Natural killer cell (primary cell): ENCODE measurements at regions not wholly inside any gene's neighbourhood (a gene's known extent, or its start where the extent isn't known, plus 50 kb on each side); places are given as distances from the start of the nearest gene placed in this dataset.

Experiments
- ATAC-seq, 3 donors: fragments of 150-1000 bp in 2 of 3; fragments of 200-7000 bp in 1 of 3; cut with Tn5 transposase; 1 replicate in 1 of 3; 2 replicates in 2 of 3; pipeline ENCODE4 v1.10.0; 2021; ENCODE audit warnings: mild to moderate bottlenecking in 2 of 3, moderate library complexity in 2 of 3
- DNase-seq, 2 donors: peaks; one replicate each; pipeline versions ENCODE4 v3.0.0 to v3.0.0-alpha.2; 2013 to 2021; ENCODE audit warnings: mixed read lengths in 1 of 2
- H3K27ac ChIP-seq: one replicate; pipeline ENCODE4 v1.5.1; 2013; ENCODE audit warnings: mild to moderate bottlenecking, low read length
- H3K27me3 ChIP-seq: one replicate; pipeline ENCODE4 v1.6.1; 2013; ENCODE audit warnings: low read length; ENCODE audit not compliant: control insufficient read depth, insufficient read depth
- H3K36me3 ChIP-seq: one replicate; pipeline ENCODE4 v1.6.1; 2013; ENCODE audit warnings: low read length; ENCODE audit not compliant: control insufficient read depth, insufficient read depth
- H3K4me1 ChIP-seq: one replicate; pipeline ENCODE4 v1.6.1; 2013; ENCODE audit warnings: low read length; ENCODE audit not compliant: control insufficient read depth, insufficient read depth
- H3K4me3 ChIP-seq: one replicate; pipeline ENCODE4 v1.5.1; 2013; ENCODE audit warnings: low read length
- H3K9me3 ChIP-seq: one replicate; pipeline ENCODE4 v1.6.1; 2013; ENCODE audit warnings: low read length; ENCODE audit not compliant: control insufficient read depth, insufficient read depth
- H3K27ac Mint-ChIP-seq, 2 donors: one replicate each; pipeline ENCODE4 v1.8.0; 2022; ENCODE audit warnings: mild to moderate bottlenecking in 2 of 2, mixed read lengths in 2 of 2, moderate library complexity in 1 of 2
- H3K27me3 Mint-ChIP-seq, 2 donors: one replicate each; pipeline ENCODE4 v1.8.0; 2022; ENCODE audit warnings: low read depth in 2 of 2, mixed read lengths in 2 of 2
- H3K36me3 Mint-ChIP-seq: one replicate; pipeline ENCODE4 v1.8.0; 2022; ENCODE audit warnings: mixed read lengths
- H3K4me1 Mint-ChIP-seq, 2 donors: one replicate each; pipeline ENCODE4 v1.8.0; 2022; ENCODE audit warnings: mixed read lengths in 2 of 2
- H3K4me3 Mint-ChIP-seq: one replicate; pipeline ENCODE4 v1.8.0; 2022; ENCODE audit warnings: mild to moderate bottlenecking, moderate library complexity, mixed read lengths
- H3K9me3 Mint-ChIP-seq, 2 donors: one replicate each; pipeline ENCODE4 v1.8.0; 2022; ENCODE audit warnings: mixed read lengths in 2 of 2
- WGBS: methylation state at CpG from one replicate; pipeline ENCODE4 v1.1.7; 2013; ENCODE audit warnings: missing lambda C conversion rate; ENCODE audit not compliant: insufficient coverage; 5-methylcytosine and 5-hydroxymethylcytosine counted together
- intact Hi-C: fragments of 100-400 bp; cut with micrococcal nuclease; formaldehyde crosslinking; loops from one replicate; pipeline ENCODE4 v1.14.2; 2022
- TF ChIP-seq, protein P1 (sequence below): fragments of 200-600 bp; IDR thresholded peaks from one replicate; pipeline ENCODE4 v1.8.0; 2022; ENCODE audit warnings: antibody characterized with exemption

DNA sequence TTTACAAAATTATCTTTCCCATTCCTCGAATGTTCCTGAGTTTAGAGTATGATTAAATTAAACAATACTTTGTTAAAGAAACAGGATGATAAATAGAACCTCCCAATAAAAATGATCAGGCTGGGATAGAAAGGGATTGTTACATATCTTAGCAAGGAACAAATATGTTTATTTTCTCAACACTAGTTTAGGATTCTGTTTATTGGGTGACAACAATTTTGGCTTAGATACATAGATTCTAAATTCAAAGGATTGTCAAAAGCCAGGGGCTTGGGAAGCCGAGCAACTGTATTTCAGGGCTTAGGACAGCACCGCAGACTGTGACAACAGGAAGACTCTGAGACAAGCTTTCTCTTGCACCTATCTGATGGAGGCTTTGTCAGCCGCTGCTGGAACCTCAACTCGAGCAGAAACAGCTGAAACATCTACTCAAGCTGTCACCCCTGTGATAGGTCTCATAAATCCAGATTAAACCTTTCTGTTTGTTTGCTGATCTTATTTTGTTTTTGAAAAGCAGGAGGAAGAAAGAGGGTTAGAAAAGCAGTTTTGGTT, 562.8 kb upstream of the ZFHX3 start:
- intact Hi-C loops: no loop called here
- no peak for DNase-seq
- Mint-ChIP-seq H3K4me3 (no peak overlapping the region), H3K27me3 (peaks cover 10 to 23% of the 10 kb centered on the region in 2 donors), H3K27ac (no peak overlapping the region), H3K4me1 (no peaks in the 10 kb centered on the region), H3K36me3 (no peaks in the 10 kb centered on the region), H3K9me3 (no peaks in the 10 kb centered on the region)
- Histone ChIP-seq H3K4me1 (no peaks in the 10 kb centered on the region), H3K27me3 (no peaks in the 10 kb centered on the region), H3K4me3 (no peak overlapping the region), H3K9me3 (no peaks in the 10 kb centered on the region), H3K36me3 (no peaks in the 10 kb centered on the region), H3K27ac (no peak overlapping the region)
- TF ChIP-seq, protein P1, sequence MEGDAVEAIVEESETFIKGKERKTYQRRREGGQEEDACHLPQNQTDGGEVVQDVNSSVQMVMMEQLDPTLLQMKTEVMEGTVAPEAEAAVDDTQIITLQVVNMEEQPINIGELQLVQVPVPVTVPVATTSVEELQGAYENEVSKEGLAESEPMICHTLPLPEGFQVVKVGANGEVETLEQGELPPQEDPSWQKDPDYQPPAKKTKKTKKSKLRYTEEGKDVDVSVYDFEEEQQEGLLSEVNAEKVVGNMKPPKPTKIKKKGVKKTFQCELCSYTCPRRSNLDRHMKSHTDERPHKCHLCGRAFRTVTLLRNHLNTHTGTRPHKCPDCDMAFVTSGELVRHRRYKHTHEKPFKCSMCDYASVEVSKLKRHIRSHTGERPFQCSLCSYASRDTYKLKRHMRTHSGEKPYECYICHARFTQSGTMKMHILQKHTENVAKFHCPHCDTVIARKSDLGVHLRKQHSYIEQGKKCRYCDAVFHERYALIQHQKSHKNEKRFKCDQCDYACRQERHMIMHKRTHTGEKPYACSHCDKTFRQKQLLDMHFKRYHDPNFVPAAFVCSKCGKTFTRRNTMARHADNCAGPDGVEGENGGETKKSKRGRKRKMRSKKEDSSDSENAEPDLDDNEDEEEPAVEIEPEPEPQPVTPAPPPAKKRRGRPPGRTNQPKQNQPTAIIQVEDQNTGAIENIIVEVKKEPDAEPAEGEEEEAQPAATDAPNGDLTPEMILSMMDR: no peak
- no peak for ATAC-seq
- 37% methylated on average over 4 of the region's 5 CpGs for WGBS

DNA sequence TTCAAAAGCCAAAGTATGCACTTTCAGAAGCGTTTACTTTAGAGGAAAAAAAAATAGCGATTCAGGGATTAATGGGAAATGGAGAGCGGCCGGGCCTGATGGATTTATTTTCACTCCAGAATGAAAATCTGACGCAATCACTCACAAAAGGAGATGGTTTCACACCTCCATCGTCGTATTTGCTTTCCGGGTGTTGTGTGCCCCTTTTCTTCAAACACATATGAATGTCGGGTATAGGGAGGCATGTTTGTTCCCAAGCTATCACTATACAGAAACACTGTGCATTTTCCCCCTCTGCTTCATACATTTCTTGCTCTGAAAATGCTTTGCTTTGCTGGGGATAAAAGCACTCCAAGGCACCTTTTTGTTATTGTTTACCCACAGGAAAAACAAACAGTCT, 562.2 kb upstream of the ZFHX3 start:
- H3K27ac ChIP-seq: no peak overlapping the region
- Mint-ChIP-seq H3K4me1 (no peaks in the 10 kb centered on the region), H3K36me3 (no peaks in the 10 kb centered on the region), H3K4me3 (no peak overlapping the region), H3K9me3 (no peaks in the 10 kb centered on the region), H3K27me3 (peaks cover 10 to 23% of the 10 kb centered on the region in 2 donors), H3K27ac (no peak overlapping the region)
- no peaks in the 10 kb centered on the region for H3K4me1 ChIP-seq
- DNase-seq: no peak
- no peak overlapping the region for H3K4me3 ChIP-seq
- intact Hi-C loops: no loop called here
- no peaks in the 10 kb centered on the region for H3K9me3 ChIP-seq
- TF ChIP-seq, protein P1: no peak
- 75% methylated on average over 9 of the region's 9 CpGs for WGBS
- H3K27me3 ChIP-seq: no peaks in the 10 kb centered on the region
- ATAC-seq: no peak
- H3K36me3 ChIP-seq: no peaks in the 10 kb centered on the region

DNA sequence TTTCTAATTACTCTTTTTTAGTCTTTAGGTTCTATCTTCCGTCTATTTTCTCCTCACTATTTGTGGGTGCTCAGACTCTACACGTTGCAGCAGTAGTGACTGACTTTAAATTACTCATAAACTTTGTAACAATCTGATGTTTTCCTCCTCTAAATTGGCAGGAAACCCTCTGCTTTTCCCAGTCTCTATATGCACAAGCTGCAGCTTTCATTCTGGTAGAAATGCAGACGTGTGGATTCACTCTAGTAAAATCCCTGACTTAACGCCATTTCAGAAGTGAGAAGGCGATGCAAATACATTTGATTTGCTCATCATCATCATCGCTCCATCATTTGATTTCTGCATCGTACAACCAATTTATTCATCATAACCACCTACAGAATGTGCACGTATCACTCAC, 561.0 kb upstream of the ZFHX3 start:
- 79% methylated on average over 8 of the region's 8 CpGs for WGBS
- H3K36me3 Mint-ChIP-seq: no peaks in the 10 kb centered on the region
- ATAC-seq (no peak), DNase-seq (no peak)
- Histone ChIP-seq H3K27ac (no peak overlapping the region), H3K4me1 (no peaks in the 10 kb centered on the region), H3K9me3 (no peaks in the 10 kb centered on the region), H3K36me3 (no peaks in the 10 kb centered on the region), H3K27me3 (no peaks in the 10 kb centered on the region), H3K4me3 (no peak overlapping the region)
- H3K27ac Mint-ChIP-seq: no peak overlapping the region
- no peaks in the 10 kb centered on the region for H3K9me3 Mint-ChIP-seq
- H3K4me1 Mint-ChIP-seq: no peaks in the 10 kb centered on the region
- no peak overlapping the region for H3K4me3 Mint-ChIP-seq
- intact Hi-C loops: no loop called here
- peaks cover 8 to 23% of the 10 kb centered on the region in 2 donors for H3K27me3 Mint-ChIP-seq
- TF ChIP-seq, protein P1: no peak

DNA sequence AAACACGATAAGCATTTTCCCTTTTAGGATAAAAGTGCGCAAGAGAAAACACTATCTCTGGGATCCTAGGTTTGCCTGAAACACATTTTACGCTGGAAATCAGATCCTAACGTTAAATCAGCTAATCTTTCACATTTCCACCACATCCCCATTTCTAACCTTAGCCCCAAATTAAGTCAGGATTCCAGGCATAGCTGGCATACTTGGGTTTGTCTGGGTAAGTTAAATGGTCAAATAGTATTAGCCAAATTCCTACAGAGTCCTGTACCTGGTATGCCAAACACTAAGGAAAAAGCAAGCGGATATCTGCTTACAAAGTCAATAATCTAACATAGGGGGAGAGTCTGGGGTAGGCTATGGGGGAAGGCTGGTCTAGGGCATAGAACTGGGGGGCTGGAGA, 557.4 kb upstream of the ZFHX3 start:
- ATAC-seq (no peak), DNase-seq (no peak)
- no peaks in the 10 kb centered on the region for H3K4me1 ChIP-seq
- TF ChIP-seq, protein P1: no peak
- no peak overlapping the region for H3K27ac Mint-ChIP-seq
- intact Hi-C loops: no loop called here
- 91% methylated on average over 5 of the region's 5 CpGs for WGBS
- H3K36me3 Mint-ChIP-seq: no peaks in the 10 kb centered on the region
- H3K4me1 Mint-ChIP-seq: no peaks in the 10 kb centered on the region
- no peak overlapping the region for H3K4me3 Mint-ChIP-seq
- H3K27me3 Mint-ChIP-seq: peaks cover 0 to 11% of the 10 kb centered on the region in 2 donors
- H3K36me3 ChIP-seq: no peaks in the 10 kb centered on the region
- H3K9me3 ChIP-seq: no peaks in the 10 kb centered on the region
- no peaks in the 10 kb centered on the region for H3K27me3 ChIP-seq
- H3K9me3 Mint-ChIP-seq: no peaks in the 10 kb centered on the region
- no peak overlapping the region for H3K4me3 ChIP-seq
- H3K27ac ChIP-seq: no peak overlapping the region
